PFSK-1 (cell line): ENCODE measurements at regions not wholly inside any gene's neighbourhood (a gene's known extent, or its start where the extent isn't known, plus 50 kb on each side); places are given as distances from the start of the nearest gene placed in this dataset.

ENCODE experiments used
- FOXP2 ChIP-seq: optimal IDR thresholded peaks from 2 replicates; pipeline ENCODE3; 2011; ENCODE audit warnings: borderline replicate concordance, control low read depth, inconsistent platforms; ENCODE audit not compliant: insufficient read depth; ENCODE audit errors: extremely low read length, extremely low read depth
- POLR2AphosphoS5 ChIP-seq: IDR thresholded peaks from 2 replicates; pipeline ENCODE4 v1.6.1; 2012; ENCODE audit warnings: low read depth, mild to moderate bottlenecking, control low read depth, low read length, moderate library complexity
- SIN3A ChIP-seq: IDR thresholded peaks from 2 replicates; pipeline ENCODE4 v1.6.1; 2012; ENCODE audit warnings: mild to moderate bottlenecking, low read length, moderate library complexity, borderline replicate concordance; ENCODE audit not compliant: insufficient read depth
- TF ChIP-seq, protein P1 (sequence below), 2 experiments: IDR thresholded peaks; 2 replicates each; pipeline versions ENCODE4 v1.6.1 to v1.8.0; 2011 to 2012; ENCODE audit warnings: low read depth in 2 of 2, low read length in 2 of 2, control low read depth in 1 of 2, inconsistent platforms in 1 of 2, mild to moderate bottlenecking in 1 of 2, moderate library complexity in 1 of 2; ENCODE audit not compliant: insufficient read depth in 1 of 2

DNA sequence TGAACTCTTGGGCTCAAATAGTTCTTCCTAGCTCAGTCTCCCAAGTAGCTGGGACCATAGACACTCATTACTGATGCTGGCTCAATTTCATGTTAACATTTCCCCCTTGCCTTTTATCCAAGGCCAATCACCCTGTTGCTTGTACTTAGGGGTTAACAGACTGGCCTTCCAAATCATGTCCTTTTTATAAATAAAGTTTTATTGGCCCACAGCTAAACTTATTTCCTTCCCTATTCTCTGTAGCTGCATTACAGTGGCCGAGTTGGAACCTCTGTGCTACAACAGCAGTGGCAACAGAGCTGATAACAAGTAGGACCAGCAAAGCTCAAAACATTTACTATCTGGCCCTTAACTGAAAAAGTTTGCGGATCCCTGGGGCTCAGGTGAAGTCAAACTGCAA lies 109.8 kb downstream of the ZFP64 start:
- no peak for TF ChIP-seq POLR2AphosphoS5
- TF ChIP-seq FOXP2: no peak
- TF ChIP-seq SIN3A: no peak
- TF ChIP-seq, protein P1, sequence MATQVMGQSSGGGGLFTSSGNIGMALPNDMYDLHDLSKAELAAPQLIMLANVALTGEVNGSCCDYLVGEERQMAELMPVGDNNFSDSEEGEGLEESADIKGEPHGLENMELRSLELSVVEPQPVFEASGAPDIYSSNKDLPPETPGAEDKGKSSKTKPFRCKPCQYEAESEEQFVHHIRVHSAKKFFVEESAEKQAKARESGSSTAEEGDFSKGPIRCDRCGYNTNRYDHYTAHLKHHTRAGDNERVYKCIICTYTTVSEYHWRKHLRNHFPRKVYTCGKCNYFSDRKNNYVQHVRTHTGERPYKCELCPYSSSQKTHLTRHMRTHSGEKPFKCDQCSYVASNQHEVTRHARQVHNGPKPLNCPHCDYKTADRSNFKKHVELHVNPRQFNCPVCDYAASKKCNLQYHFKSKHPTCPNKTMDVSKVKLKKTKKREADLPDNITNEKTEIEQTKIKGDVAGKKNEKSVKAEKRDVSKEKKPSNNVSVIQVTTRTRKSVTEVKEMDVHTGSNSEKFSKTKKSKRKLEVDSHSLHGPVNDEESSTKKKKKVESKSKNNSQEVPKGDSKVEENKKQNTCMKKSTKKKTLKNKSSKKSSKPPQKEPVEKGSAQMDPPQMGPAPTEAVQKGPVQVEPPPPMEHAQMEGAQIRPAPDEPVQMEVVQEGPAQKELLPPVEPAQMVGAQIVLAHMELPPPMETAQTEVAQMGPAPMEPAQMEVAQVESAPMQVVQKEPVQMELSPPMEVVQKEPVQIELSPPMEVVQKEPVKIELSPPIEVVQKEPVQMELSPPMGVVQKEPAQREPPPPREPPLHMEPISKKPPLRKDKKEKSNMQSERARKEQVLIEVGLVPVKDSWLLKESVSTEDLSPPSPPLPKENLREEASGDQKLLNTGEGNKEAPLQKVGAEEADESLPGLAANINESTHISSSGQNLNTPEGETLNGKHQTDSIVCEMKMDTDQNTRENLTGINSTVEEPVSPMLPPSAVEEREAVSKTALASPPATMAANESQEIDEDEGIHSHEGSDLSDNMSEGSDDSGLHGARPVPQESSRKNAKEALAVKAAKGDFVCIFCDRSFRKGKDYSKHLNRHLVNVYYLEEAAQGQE (IDR thresholded peaks at IDR 0.05; ENCODE audit: insufficient read depth in 1 of 2, low read depth in 2 of 2, low read length in 2 of 2): no peak
